ENCODE measurements at regions not wholly inside any gene's neighbourhood (a gene's known extent, or its start where the extent isn't known, plus 50 kb on each side); places are given as distances from the start of the nearest gene placed in this dataset.

GRCh38 chr1:29677028-29678024 lies 441.0 kb downstream of the PTPRU start:
- Mint-ChIP-seq H3K4me1 (ENCODE audit: low read depth) (peaks cover 1% of the 10 kb centered on the region; the same call in 1 of the 2 replicates), H3K9me3 (no peaks in the 10 kb centered on the region), H3K27me3 (ENCODE audit: insufficient read depth) (peaks cover 3% of the 10 kb centered on the region; the same call in 1 of the 2 replicates), H3K4me3 (no peak overlapping the region), H3K36me3 (ENCODE audit: low read depth) (no peaks in the 10 kb centered on the region), H3K27ac (no peak overlapping the region)
- no peak for DNase-seq
- TF ChIP-seq CTCF (IDR thresholded peaks at IDR 0.05), result no peak

GRCh38 chr1:29676496-29676895 lies 440.2 kb downstream of the PTPRU start:
- Mint-ChIP-seq H3K4me1 (ENCODE audit: low read depth) (no peaks in the 10 kb centered on the region), H3K36me3 (ENCODE audit: low read depth) (no peaks in the 10 kb centered on the region), H3K27me3 (ENCODE audit: insufficient read depth) (peaks cover 3% of the 10 kb centered on the region; the same call in 1 of the 2 replicates), H3K4me3 (no peak overlapping the region), H3K27ac (no peak overlapping the region), H3K9me3 (no peaks in the 10 kb centered on the region)
- no peak for TF ChIP-seq CTCF (IDR thresholded peaks at IDR 0.05)
- no peak for DNase-seq

- no peak for DNase-seq
- Mint-ChIP-seq H3K4me1 (ENCODE audit: low read depth) (no peaks in the 10 kb centered on the region), H3K36me3 (ENCODE audit: low read depth) (no peaks in the 10 kb centered on the region), H3K9me3 (no peaks in the 10 kb centered on the region), H3K27me3 (ENCODE audit: insufficient read depth) (peaks cover 3% of the 10 kb centered on the region; the same call in 1 of the 2 replicates), H3K4me3 (no peak overlapping the region), H3K27ac (no peak overlapping the region)
- no peak for TF ChIP-seq CTCF (IDR thresholded peaks at IDR 0.05)
These were observed 439.4 kb downstream of the PTPRU start for GRCh38 chr1:29675481-29676263.

GRCh38 chr1:29674627-29675326 lies 438.5 kb downstream of the PTPRU start:
- Mint-ChIP-seq H3K36me3 (ENCODE audit: low read depth) (no peaks in the 10 kb centered on the region), H3K4me1 (ENCODE audit: low read depth) (no peaks in the 10 kb centered on the region), H3K4me3 (no peak overlapping the region), H3K9me3 (no peaks in the 10 kb centered on the region), H3K27ac (no peak overlapping the region), H3K27me3 (ENCODE audit: insufficient read depth) (peaks cover 3% of the 10 kb centered on the region; the same call in 1 of the 2 replicates)
- no peak for DNase-seq
- no peak for TF ChIP-seq CTCF (IDR thresholded peaks at IDR 0.05)

All from HFFc6 (cell line).